Calu3 (cell line): ENCODE measurements at regions not wholly inside any gene's neighbourhood (a gene's known extent, or its start where the extent isn't known, plus 50 kb on each side); places are given as distances from the start of the nearest gene placed in this dataset.

Experiments used
- BruUV-seq: library from RNA; stranded (reverse); fragments of 400-500 nt; replicated peaks from 2 replicates; lab custom pipeline; 2021; lab: Mats Ljungman, UMichigan
- CTCF ChIA-PET: fragments of 300-600 bp; sonication (Branson Sonifier 250); formaldehyde crosslinking; loops from one replicate; lab custom pipeline; 2022; ENCODE audit warnings: antibody characterized with exemption; lab: Charles Lee
- DNase-seq: peaks from one replicate; pipeline ENCODE4 v3.0.0; 2022
- H3K27ac Mint-ChIP-seq: one replicate; pipeline ENCODE4 v1.8.0; 2022; ENCODE audit warnings: mixed read lengths; ENCODE audit not compliant: unreplicated experiment
- H3K27me3 Mint-ChIP-seq: one replicate; pipeline ENCODE4 v1.8.0; 2022; ENCODE audit warnings: mixed read lengths; ENCODE audit not compliant: unreplicated experiment
- H3K36me3 Mint-ChIP-seq: one replicate; pipeline ENCODE4 v1.8.0; 2022; ENCODE audit warnings: mild to moderate bottlenecking, moderate library complexity, mixed read lengths; ENCODE audit not compliant: insufficient read depth, unreplicated experiment
- H3K4me1 Mint-ChIP-seq: one replicate; pipeline ENCODE4 v1.8.0; 2022; ENCODE audit warnings: mild to moderate bottlenecking, low read depth, mixed read lengths; ENCODE audit not compliant: unreplicated experiment
- H3K4me3 Mint-ChIP-seq: one replicate; pipeline ENCODE4 v1.8.0; 2022; ENCODE audit warnings: mild to moderate bottlenecking, low read depth, moderate library complexity, mixed read lengths; ENCODE audit not compliant: unreplicated experiment
- H3K9me3 Mint-ChIP-seq: one replicate; pipeline ENCODE4 v1.8.0; 2022; ENCODE audit warnings: low read depth, mixed read lengths; ENCODE audit not compliant: unreplicated experiment
- intact Hi-C: fragments of 100-400 bp; cut with micrococcal nuclease; formaldehyde crosslinking; loops from one replicate; pipeline ENCODE4 v1.10.0; 2022; ENCODE audit not compliant: unreplicated experiment
- TF ChIP-seq, protein P1 (sequence below): fragments of 200-600 bp; IDR thresholded peaks from one replicate; pipeline ENCODE4 v1.8.0; 2022; ENCODE audit warnings: antibody characterized with exemption; ENCODE audit not compliant: unreplicated experiment

DNA sequence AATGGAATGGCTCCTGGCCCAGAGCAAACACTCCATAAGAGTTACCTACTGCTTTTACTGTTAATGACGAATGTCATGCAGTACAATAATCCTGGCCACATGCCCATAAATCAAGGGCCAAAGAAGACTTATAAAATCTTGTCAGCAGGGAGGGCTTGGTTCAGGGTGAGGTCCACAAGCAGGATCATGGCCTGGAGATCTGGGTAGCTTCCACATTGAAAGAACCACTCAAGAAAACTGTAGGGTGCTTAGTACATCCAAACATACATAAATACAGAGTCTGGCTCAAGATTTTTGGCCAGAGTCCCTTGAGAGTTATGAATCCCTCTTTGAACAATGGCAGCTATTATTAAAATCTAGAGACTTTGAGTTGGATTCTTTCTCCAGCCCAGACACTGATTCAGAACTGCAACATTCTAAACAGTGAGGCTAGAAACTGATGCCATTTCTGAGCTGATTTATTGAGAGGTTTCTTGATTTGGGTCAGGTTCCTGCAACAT is 188.7 kb downstream of the CDC5L start:
- no TSS peak for BruUV-seq
- Mint-ChIP-seq H3K9me3 (no peaks in the 10 kb centered on the region), H3K4me3 (no peak overlapping the region), H3K27ac (no peak overlapping the region), H3K27me3 (no peaks in the 10 kb centered on the region), H3K4me1 (no peaks in the 10 kb centered on the region), H3K36me3 (no peaks in the 10 kb centered on the region)
- no peak for DNase-seq
- TF ChIP-seq, protein P1, sequence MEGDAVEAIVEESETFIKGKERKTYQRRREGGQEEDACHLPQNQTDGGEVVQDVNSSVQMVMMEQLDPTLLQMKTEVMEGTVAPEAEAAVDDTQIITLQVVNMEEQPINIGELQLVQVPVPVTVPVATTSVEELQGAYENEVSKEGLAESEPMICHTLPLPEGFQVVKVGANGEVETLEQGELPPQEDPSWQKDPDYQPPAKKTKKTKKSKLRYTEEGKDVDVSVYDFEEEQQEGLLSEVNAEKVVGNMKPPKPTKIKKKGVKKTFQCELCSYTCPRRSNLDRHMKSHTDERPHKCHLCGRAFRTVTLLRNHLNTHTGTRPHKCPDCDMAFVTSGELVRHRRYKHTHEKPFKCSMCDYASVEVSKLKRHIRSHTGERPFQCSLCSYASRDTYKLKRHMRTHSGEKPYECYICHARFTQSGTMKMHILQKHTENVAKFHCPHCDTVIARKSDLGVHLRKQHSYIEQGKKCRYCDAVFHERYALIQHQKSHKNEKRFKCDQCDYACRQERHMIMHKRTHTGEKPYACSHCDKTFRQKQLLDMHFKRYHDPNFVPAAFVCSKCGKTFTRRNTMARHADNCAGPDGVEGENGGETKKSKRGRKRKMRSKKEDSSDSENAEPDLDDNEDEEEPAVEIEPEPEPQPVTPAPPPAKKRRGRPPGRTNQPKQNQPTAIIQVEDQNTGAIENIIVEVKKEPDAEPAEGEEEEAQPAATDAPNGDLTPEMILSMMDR, result no peak
- intact Hi-C loops, result no loop called here
- CTCF ChIA-PET, result interaction anchor here (1.1 kb wide), 1 partner anchor 9 kb away, joined by 3 read pairs; no protein-coding TSS in a partner anchor

DNA sequence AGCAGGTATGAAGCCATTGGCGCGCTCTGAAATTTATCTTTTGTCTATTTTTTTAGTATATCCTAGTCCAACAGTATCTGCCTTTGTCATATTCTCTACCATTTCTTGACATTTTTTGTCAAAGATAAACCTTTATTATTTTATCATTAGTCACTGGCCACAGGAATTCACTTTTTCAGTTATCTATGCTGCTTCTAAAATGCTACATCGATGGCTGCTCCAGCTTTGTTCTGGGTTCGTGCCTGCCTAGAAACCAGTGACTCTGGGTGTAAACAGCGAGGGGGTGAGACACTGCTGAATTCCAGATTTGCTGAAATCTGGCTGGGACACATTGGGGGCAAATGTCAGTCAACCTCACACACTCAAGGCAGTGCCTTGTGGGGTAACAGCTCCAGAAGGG is 193.4 kb downstream of the CDC5L start:
- H3K9me3 Mint-ChIP-seq, result peaks cover 5% of the 10 kb centered on the region
- no peak for DNase-seq
- no peaks in the 10 kb centered on the region for H3K4me1 Mint-ChIP-seq
- CTCF ChIA-PET, result interaction anchor here (0.7 kb wide), 1 partner anchor 1894 kb away, joined by 3 read pairs; no protein-coding TSS in a partner anchor
- BruUV-seq, result no TSS peak
- no peak overlapping the region for H3K27ac Mint-ChIP-seq
- H3K27me3 Mint-ChIP-seq, result no peaks in the 10 kb centered on the region
- no peaks in the 10 kb centered on the region for H3K36me3 Mint-ChIP-seq
- TF ChIP-seq, protein P1, result no peak
- intact Hi-C loops, result no loop called here
- H3K4me3 Mint-ChIP-seq, result no peak overlapping the region

DNA sequence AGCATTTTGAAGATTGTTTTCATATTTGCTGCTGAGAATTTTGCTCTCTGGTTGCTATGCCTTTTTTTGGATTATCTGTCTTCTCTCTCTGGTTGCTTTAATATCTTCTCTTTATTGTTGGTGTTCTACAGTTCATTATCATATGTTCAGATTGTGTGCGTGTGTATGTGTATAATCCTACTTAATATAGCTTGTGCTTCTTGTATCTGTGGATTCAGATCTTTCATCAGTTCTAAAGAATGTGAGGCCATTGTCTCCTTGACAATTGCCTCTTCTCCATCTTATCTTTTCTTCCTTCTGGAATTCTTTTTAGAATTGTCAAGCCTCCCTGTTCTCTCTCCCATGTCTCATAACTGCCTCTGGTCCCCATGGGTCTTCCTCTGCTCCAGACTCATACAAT is 195.4 kb downstream of the CDC5L start:
- Mint-ChIP-seq H3K9me3 (peaks cover 5% of the 10 kb centered on the region), H3K27ac (no peak overlapping the region), H3K36me3 (no peaks in the 10 kb centered on the region), H3K27me3 (peaks cover 16% of the 10 kb centered on the region), H3K4me3 (no peak overlapping the region), H3K4me1 (no peaks in the 10 kb centered on the region)
- CTCF ChIA-PET, result no interaction called here
- TF ChIP-seq, protein P1, result no peak
- intact Hi-C loops, result no loop called here
- no TSS peak for BruUV-seq
- no peak for DNase-seq

DNA sequence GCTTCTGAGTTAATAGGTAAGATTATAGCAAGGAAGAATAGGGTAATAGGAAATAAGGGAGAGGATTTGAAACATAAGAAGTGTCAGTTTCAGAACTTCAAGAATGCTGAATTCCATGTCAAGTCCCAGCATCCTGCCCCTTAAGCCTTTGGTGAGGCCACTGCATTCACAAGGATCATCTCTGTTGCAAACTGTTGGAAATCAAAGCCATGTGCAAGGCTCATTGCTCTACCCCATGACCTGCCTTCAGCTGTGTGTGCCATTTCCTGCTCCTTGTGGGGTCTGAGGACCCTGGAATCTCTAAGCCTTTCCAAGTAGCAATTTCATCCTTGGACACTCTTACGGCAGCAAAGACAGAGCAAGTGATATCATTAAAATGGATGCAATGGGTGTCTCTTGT is 203.0 kb downstream of the CDC5L start:
- Mint-ChIP-seq H3K36me3 (no peaks in the 10 kb centered on the region), H3K4me3 (no peak overlapping the region), H3K4me1 (no peaks in the 10 kb centered on the region), H3K9me3 (no peaks in the 10 kb centered on the region), H3K27ac (no peak overlapping the region), H3K27me3 (peaks cover 70% of the 10 kb centered on the region)
- no TSS peak for BruUV-seq
- intact Hi-C loops, result no loop called here
- TF ChIP-seq, protein P1, result no peak
- CTCF ChIA-PET, result no interaction called here
- DNase-seq, result no peak
